NCI-H526 treated with DMSO at 0.1 percent for 48 hours (cell line): ENCODE measurements at regions not wholly inside any gene's neighbourhood (a gene's known extent, or its start where the extent isn't known, plus 50 kb on each side); places are given as distances from the start of the nearest gene placed in this dataset.
"Not testable (repeated sequence)": the region's sequence is repeated elsewhere in the genome, so short reads cannot be mapped to it uniquely, and the experiment has no call there.

Experiments
- DNase-seq: peaks from one replicate; lab custom pipeline; 2025; lab: John Stamatoyannopoulos, UW

DNA sequence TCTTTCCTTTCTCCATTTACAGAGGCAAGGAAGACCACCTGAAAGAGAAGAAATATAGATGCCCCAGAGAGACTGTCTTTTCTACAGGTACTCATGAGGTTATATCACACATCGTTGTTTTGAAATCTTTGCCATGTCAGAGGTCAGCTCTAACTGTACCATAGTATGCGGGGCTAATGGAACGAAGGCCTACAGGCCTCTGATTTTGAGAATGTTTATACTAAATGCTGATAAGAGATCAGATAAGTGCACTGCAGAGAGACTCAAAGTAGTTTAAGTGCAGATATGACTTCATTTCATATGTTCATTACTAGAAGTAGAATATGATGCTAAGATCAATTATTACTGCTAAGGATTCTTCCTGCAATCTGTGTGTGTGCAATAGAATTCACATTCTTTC, 1005.0 kb downstream of the GALC start:
- no peak for DNase-seq

DNA sequence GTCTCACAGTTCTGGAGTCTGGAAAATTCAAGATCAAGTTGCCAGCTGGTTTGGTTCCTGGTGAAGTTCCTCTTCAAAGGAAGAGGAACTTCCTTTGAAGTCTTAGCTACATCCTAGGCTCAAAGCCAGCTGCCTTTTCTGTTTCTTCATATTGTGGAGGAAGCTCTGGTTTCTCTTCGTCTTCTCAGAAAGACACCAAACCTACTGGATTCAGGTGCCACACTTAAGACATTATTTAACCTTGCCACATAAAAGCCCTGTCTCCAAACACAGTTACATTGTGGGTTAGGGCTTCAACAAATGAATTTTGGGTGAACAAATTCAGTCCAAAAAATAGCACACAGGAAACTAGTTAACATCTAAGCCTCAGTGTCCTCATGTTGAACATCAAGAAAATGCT, 1019.8 kb downstream of the GALC start:
- no peak for DNase-seq

DNA sequence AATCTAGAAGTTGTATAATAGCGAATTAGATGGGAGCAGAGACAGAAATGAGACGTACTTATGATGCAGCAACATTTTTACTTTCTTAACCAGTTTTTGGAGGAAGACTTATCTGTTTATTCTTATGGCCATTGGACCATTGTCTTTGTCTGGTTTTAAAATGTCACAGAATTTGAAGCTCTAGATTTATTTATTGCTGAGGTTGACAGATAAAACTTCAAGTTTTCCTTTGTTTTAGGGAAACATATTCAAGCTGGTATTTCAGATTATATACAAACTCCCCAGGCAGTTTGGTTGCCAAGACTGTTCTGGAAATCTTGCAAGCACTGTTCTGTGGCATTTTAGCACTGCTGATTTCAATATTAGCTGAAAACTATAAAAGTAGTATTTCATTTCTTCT, 1021.7 kb downstream of the GALC start:
- DNase-seq = no peak

DNA sequence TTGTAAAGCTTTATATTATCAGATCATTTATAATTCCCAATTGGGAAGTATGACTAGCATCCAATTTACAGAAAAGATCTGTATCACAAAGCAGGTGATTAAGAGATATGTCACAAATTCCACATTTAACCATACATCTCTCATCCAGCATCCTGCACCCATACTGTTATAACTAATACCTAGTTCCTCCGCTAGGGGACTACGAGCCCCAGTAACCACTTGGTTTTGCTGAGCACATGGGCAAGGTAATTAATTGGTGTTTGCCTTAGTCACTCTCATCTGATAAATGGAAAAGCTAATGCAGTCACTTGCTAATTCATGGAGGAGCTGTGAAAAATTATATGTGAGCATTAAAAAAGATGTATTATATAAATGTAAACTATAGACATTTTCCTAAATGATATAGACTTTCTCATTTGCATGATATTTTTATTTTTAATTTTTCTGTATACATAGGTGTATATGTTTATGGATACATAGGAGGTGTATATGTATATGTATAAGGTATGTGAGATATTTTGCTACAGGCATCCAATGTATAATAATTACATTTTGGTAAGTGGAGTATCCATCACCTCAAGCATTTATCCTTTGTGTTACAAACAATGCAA, 1031.8 kb downstream of the GALC start:
- no peak for DNase-seq

DNA sequence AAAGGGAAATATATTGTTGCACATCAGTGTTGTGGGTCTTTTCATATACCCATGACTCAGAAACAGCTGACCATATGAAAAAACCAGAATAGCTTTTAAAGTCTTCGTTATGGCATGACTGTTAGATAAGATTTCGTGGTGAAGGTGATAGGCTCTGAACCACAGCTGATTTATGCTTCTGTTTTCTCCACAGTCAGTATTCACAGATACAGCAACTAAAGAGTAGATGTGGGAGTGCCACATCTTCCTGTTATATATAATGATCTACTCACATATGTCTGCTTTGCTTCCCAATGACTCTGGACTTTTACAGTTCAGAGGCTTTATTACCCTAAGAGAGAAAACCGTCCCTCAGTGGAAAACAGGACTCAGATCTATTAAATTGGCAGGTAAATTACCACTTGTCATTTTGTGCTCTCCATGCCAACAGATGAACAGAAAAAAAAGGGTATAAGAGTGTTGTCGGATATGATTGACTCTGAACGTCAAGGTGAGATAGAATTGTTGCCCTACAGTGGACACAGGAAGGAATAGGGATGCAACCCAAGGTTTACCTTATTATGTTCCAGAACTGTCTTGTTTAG, 1037.1 kb downstream of the GALC start:
- no peak for DNase-seq

DNA sequence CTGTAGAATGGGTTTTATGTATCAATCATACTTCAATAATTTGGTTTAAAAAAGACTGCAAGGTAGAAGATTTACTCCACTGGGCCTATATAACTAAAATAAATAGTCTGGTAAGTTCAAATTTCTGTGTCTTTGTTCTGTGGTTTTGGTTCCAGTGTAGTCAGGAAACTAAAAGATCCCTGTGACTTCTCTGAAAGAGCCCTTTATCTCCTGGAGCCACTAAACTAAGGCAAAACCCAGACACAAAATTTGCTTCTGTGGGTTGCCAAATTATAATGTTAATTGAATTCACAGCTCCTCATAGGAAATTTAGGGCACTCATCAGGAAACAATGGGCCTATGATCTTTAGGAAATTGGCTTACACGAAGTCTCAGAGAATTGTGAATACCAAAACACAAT, 1038.4 kb downstream of the GALC start:
- no peak for DNase-seq

GRCh38 chr14:86946446-86946845, 1046.5 kb downstream of the GALC start:
- no peak for DNase-seq

GRCh38 chr14:86944434-86944833, 1048.5 kb downstream of the GALC start:
- no peak for DNase-seq

DNA sequence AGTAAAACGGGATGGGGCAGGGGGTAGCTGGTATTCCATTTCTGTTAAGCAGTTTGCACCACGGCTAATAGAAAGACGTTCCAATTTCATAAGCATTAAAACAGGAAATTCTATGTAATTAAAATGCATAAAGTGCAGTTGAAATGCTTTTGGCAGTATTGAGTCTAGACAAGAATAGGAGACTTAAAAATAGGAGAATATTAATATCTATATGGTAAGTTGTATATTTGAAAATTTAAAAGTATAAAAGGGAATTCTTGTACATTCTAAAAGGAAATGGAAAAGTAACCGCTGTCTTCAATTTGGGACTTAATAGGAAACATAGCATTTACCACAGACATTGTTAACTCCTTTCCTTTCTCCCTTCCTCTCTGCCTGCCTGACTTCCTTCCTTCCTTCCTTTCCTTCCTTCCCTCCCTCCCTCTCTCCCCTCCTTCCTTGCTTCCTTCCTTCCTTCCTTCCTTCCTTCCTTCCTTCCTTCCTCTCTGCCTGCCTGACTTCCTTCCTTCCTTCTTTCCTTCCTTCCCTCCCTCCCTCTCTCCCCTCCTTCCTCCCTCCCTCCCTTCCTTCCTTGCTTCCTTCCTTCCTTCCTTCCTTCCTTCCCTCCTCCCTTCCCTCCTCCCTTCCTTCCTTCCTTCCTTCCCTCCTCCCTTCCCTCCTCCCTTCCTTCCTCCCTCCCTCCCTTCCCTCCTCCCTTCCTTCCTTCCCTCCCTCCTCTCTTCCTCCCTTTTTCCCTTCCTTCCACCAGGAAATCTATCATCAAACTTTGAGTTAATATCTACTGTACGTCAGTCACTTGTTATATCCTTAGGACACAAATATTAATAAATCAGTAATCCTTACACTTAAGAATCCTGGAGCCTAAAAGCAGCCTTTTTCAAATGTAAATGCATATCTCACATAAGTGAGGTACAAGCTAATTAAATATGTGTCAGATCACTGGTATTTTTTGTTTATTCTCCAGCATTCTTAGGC, 1049.3 kb downstream of the GALC start:
- no peak for DNase-seq

DNA sequence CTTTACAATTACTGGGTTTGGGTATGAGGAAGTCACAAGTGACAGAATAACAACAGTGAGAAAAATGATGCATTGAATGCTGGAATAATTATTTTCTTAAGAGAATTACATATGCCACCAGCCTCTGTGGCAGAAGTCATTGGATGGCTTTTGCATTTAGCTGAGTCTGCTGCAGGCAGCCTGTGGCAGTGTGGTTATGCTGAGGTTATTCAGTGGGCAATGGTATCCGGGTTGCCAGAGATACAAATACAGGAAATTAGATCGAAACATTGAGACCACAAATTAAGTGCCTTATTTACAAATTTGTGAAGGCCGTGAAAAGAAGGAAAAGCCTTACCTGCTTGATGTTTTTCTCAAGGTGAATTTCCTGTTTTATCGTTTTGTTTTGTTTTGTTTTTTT, 1050.0 kb downstream of the GALC start:
- no peak for DNase-seq

DNA sequence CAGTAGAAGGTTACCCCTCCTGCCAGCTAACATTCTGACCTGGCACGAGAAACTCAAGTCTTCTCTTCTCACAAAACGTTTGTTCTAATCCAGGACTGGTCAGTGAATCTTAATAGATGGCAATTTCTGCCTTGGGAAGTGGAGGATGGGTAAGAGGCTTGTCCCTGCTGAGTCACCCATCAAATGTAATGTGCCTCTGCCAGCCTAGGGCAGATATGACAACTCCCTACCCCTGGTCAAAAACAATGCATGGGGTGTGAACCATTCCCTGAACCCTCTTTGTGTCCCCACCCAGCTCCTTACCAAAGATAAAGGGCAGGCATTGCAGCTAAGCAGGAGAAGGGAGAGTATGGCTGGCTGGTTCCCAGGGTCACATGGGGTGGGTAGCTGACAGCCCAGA, 1052.9 kb downstream of the GALC start:
- DNase-seq = no peak

DNA sequence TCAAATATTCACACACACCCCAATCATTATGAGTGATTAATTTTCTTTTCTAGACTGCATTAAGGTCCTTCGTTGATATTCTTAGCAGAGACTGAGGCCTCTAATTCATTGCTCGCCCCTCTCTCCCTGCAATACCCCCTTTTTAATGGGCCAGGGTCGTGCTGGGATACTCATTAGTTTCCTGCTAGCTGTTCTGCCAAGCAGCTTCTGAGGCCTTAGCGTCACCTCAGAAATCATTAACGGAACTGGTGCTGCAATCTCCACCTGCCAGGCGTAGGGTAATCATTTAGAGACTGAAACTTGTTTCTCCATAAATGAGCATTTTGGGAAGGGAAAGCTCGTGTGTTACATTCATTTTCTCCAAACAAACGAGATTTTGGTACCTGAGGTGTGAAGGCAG, 1054.7 kb downstream of the GALC start:
- DNase-seq = no peak

GRCh38 chr14:86936556-86936955, 1056.4 kb downstream of the GALC start:
- no peak for DNase-seq

- DNase-seq = no peak
Observed at GRCh38 chr14:86935241-86935885, 1057.6 kb downstream of the GALC start.

GRCh38 chr14:86933958-86934595, 1058.9 kb downstream of the GALC start:
- no peak for DNase-seq

- DNase-seq = no peak
Observed at GRCh38 chr14:86933460-86933859, 1059.5 kb downstream of the GALC start.

- DNase-seq = no peak
Observed at GRCh38 chr14:86915406-86915805, 1077.6 kb downstream of the GALC start.

- DNase-seq = no peak
Observed at GRCh38 chr14:86912709-86913108, 1080.3 kb downstream of the GALC start.

GRCh38 chr14:86911486-86911885, 1081.5 kb downstream of the GALC start:
- DNase-seq = no peak

- not testable (repeated sequence) for DNase-seq
Observed at GRCh38 chr14:86905386-86905926, 1087.5 kb downstream of the GALC start.

DNA sequence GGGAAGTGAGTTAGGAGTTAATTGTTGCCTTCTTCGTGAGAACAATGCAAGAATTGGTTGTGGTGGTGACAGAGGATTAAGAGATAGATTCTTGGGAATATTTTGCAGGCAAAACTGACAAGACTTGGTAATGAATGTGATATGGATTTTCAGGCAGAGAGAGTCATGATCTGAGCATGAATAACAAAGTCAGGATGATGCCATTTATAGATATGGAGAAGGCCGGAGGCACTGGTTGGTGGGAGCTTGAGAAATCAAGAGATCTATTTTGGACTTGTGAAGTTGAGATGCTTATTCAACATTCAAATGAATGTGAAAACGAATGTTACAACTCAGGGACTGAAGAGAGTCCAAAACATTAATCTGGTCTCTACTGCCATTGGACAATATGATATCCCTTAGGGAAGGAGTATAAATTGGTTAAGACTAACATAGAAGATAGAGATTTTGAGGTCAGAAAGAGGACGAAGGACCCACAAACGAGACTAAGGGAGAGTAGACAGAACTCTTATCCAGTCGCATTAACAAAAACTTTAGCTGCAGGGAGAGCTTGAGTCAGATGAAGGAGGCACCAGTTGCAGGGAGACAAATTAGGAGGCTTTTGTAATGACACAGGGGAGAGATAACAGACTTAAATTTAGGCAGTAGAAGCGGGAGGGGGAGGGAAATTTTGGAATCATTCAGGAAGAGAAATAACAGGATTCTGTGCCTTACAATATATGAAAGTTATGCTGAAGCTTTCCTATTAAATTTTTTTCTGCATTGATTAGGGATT, 1090.6 kb downstream of the GALC start:
- no peak for DNase-seq
